Adrenal gland (tissue), 5 donors: ENCODE measurements at regions not wholly inside any gene's neighbourhood (a gene's known extent, or its start where the extent isn't known, plus 50 kb on each side); places are given as distances from the start of the nearest gene placed in this dataset.

Experiments used
- POLR2A ChIP-seq, 2 donors: fragments of 450-650 bp; IDR thresholded peaks; one replicate each; pipeline ENCODE4 v1.6.1; 2017; ENCODE audit warnings: antibody characterized with exemption in 2 of 2, mild to moderate bottlenecking in 2 of 2, moderate library complexity in 1 of 2
- TF ChIP-seq, protein P1 (sequence below), 6 experiments: fragments of 450-650 bp in 4 of 6; fragments of 200-600 bp in 2 of 6; sonication (generic) in 1 of 6; IDR thresholded peaks; 1 replicate in 5 of 6; 2 replicates in 1 of 6; pipeline versions ENCODE4 v1.5.1 to v1.8.0; 2016 to 2021; ENCODE audit warnings: antibody characterized with exemption in 6 of 6, mild to moderate bottlenecking in 2 of 6, moderate library complexity in 1 of 6
- donor health status: DM: no; HTN: no; CAD: no.

DNA sequence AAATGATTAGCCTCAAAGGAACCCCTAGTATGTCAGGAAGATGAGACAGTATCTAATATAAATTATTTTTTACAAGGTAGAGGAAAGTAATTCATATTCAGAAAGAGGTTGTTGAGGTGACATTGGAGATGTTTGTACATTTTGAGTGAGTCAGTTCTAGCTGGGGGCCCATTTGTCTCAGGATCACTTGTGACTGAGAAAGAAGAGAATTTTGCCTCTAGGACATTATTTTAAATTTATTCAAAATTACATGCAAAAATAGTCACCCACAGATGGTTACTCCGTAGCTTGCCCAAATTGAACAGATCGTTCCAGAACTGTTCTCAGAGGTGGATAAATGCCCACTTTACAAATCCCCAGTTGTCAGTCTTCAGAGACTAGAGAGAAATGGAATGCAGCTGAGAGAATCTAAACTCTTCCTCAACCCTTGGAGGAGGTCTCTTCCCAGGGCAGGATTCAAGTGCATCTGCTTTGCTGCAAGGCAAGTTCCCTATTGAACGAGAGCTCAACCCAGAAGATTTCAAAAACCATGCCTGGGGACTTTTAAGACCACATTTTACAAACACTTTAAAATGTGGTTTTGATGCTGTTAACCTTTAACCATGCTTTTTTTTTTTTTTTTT lies 987.8 kb upstream of the ADAMTS5 start:
- TF ChIP-seq POLR2A (IDR thresholded peaks at IDR 0.05), result no peak
- TF ChIP-seq, protein P1, sequence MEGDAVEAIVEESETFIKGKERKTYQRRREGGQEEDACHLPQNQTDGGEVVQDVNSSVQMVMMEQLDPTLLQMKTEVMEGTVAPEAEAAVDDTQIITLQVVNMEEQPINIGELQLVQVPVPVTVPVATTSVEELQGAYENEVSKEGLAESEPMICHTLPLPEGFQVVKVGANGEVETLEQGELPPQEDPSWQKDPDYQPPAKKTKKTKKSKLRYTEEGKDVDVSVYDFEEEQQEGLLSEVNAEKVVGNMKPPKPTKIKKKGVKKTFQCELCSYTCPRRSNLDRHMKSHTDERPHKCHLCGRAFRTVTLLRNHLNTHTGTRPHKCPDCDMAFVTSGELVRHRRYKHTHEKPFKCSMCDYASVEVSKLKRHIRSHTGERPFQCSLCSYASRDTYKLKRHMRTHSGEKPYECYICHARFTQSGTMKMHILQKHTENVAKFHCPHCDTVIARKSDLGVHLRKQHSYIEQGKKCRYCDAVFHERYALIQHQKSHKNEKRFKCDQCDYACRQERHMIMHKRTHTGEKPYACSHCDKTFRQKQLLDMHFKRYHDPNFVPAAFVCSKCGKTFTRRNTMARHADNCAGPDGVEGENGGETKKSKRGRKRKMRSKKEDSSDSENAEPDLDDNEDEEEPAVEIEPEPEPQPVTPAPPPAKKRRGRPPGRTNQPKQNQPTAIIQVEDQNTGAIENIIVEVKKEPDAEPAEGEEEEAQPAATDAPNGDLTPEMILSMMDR (IDR thresholded peaks at IDR 0.05), result no peak
